ENCODE measurements at regions not wholly inside any gene's neighbourhood (a gene's known extent, or its start where the extent isn't known, plus 50 kb on each side); places are given as distances from the start of the nearest gene placed in this dataset.

GRCh38 chr1:29835874-29836273 is 599.6 kb downstream of the PTPRU start:
- peak; percentile 9 for DNase-seq (ENCODE audit: low spot score)

- peak; percentile 1 for DNase-seq (ENCODE audit: low spot score)
These were observed 599.1 kb downstream of the PTPRU start for GRCh38 chr1:29835406-29835805.

- DNase-seq (ENCODE audit: low spot score) = peak; percentile 2
These were observed 597.3 kb downstream of the PTPRU start for GRCh38 chr1:29833581-29833980.

GRCh38 chr1:29832936-29833335 is 596.6 kb downstream of the PTPRU start:
- peak; percentile 0 for DNase-seq (ENCODE audit: low spot score)

GRCh38 chr1:29832471-29832870 is 596.1 kb downstream of the PTPRU start:
- DNase-seq (ENCODE audit: low spot score) = peak; percentile 0

- no peak for DNase-seq (ENCODE audit: low spot score)
These were observed 595.3 kb downstream of the PTPRU start for GRCh38 chr1:29831500-29832117.

GRCh38 chr1:29830916-29831315 is 594.6 kb downstream of the PTPRU start:
- peak; percentile 1 for DNase-seq (ENCODE audit: low spot score)

GRCh38 chr1:29830383-29830782 is 594.1 kb downstream of the PTPRU start:
- DNase-seq (ENCODE audit: low spot score) = peak; percentile 4

GRCh38 chr1:29829448-29830344 is 593.4 kb downstream of the PTPRU start:
- DNase-seq (ENCODE audit: low spot score) = peak; percentile 2

GRCh38 chr1:29828526-29829447 is 592.5 kb downstream of the PTPRU start:
- DNase-seq (ENCODE audit: low spot score) = peak; percentile 5

GRCh38 chr1:29827801-29828525 is 591.6 kb downstream of the PTPRU start:
- peak; percentile 2 for DNase-seq (ENCODE audit: low spot score)

GRCh38 chr1:29827237-29827750 is 591.0 kb downstream of the PTPRU start:
- DNase-seq (ENCODE audit: low spot score) = peak; percentile 1

GRCh38 chr1:29826646-29827045 is 590.3 kb downstream of the PTPRU start:
- peak; percentile 2 for DNase-seq (ENCODE audit: low spot score)

GRCh38 chr1:29825941-29826415 is 589.7 kb downstream of the PTPRU start:
- peak; percentile 6 for DNase-seq (ENCODE audit: low spot score)

- no peak for DNase-seq (ENCODE audit: low spot score)
These were observed 589.1 kb downstream of the PTPRU start for GRCh38 chr1:29825274-29825940.

GRCh38 chr1:29824511-29825273 is 588.4 kb downstream of the PTPRU start:
- peak; percentile 14 for DNase-seq (ENCODE audit: low spot score)

GRCh38 chr1:29824025-29824424 is 587.7 kb downstream of the PTPRU start:
- peak; percentile 3 for DNase-seq (ENCODE audit: low spot score)

- peak; percentile 7 for DNase-seq (ENCODE audit: low spot score)
These were observed 587.2 kb downstream of the PTPRU start for GRCh38 chr1:29823561-29823960.

- DNase-seq (ENCODE audit: low spot score) = no peak
These were observed 585.3 kb downstream of the PTPRU start for GRCh38 chr1:29821605-29822004.

- DNase-seq (ENCODE audit: low spot score) = peak; percentile 1
These were observed 584.1 kb downstream of the PTPRU start for GRCh38 chr1:29820401-29820800.
